Heart left ventricle (tissue), 16 donors: ENCODE measurements at regions not wholly inside any gene's neighbourhood (a gene's known extent, or its start where the extent isn't known, plus 50 kb on each side); places are given as distances from the start of the nearest gene placed in this dataset.
A peak's percentile ranks its signal among the peaks of the same experiment; 100 is the strongest.

Experiments used
- ATAC-seq, 4 donors: fragments of 200-7000 bp; cut with Tn5 transposase; one replicate each; pipeline ENCODE4 v1.9.1; 2020 to 2022; ENCODE audit warnings: moderate library complexity in 4 of 4, mild to moderate bottlenecking in 3 of 4, moderate number of reproducible peaks in 1 of 4
- DNase-seq, 5 donors: peaks; one replicate each; pipeline ENCODE4 v3.0.0-alpha.2; 2020
- H3K27ac ChIP-seq, 12 donors: fragments of 200-600 bp; sonication (generic) in 4 of 12; one replicate each; pipeline versions ENCODE4 v1.5.0 to v1.8.0; 2016 to 2022; ENCODE audit warnings: mild to moderate bottlenecking in 2 of 12
- H3K27me3 ChIP-seq, 9 donors: fragments of 200-600 bp; sonication (generic) in 2 of 9; one replicate each; pipeline versions ENCODE4 v1.5.1 to v1.8.0; 2016 to 2022; ENCODE audit warnings: mild to moderate bottlenecking in 3 of 9
- H3K36me3 ChIP-seq, 9 donors: fragments of 200-600 bp; sonication (generic) in 2 of 9; one replicate each; pipeline versions ENCODE4 v1.5.0 to v1.8.0; 2018 to 2022; ENCODE audit warnings: mild to moderate bottlenecking in 2 of 9
- H3K4me1 ChIP-seq, 12 donors: fragments of 200-600 bp; sonication (generic) in 4 of 12; one replicate each; pipeline versions ENCODE4 v1.5.0 to v1.8.0; 2016 to 2022; ENCODE audit warnings: mild to moderate bottlenecking in 3 of 12
- H3K4me3 ChIP-seq, 12 donors: fragments of 200-600 bp; sonication (generic) in 4 of 12; one replicate each; pipeline versions ENCODE4 v1.5.0 to v1.8.0; 2017 to 2022; ENCODE audit warnings: mild to moderate bottlenecking in 9 of 12, moderate library complexity in 4 of 12
- H3K9me3 ChIP-seq, 12 donors: fragments of 200-600 bp; sonication (generic) in 4 of 12; one replicate each; pipeline versions ENCODE4 v1.5.0 to v1.8.0; 2016 to 2022; ENCODE audit warnings: mild to moderate bottlenecking in 1 of 12
- POLR2A ChIP-seq, 2 donors: fragments of 450-650 bp; IDR thresholded peaks; one replicate each; pipeline ENCODE4 v1.6.1; 2017; ENCODE audit warnings: antibody characterized with exemption in 2 of 2, mild to moderate bottlenecking in 2 of 2, moderate library complexity in 2 of 2
- WGBS, 4 donors: extraction: QIAGEN DNeasy Blood & Tissue Kit in 2 of 4; methylation state at CpG; one replicate each; pipeline versions ENCODE4 v1.1.5 to v1.1.7; 2013 to 2018; 5-methylcytosine and 5-hydroxymethylcytosine counted together
- intact Hi-C, 10 donors: fragments of 100-400 bp; cut with DNase I; formaldehyde crosslinking; loops; one replicate each; pipeline versions ENCODE4 v1.11.1 to v1.14.2; 2022
- TF ChIP-seq, protein P1 (sequence below), 12 donors: fragments of 200-600 bp; sonication (generic) in 4 of 12; IDR thresholded peaks; one replicate each; pipeline versions ENCODE4 v1.5.0 to v1.8.0; 2018 to 2022; ENCODE audit warnings: antibody characterized with exemption in 12 of 12, mild to moderate bottlenecking in 5 of 12
- donor health status: ischemic (EF 13 %, LVEDD 7.1; RV severe dilation, severe dysfunction).
- donor health status: healthy with polysubstance abuse.
- donor health status: DM: no; HTN: yes; CAD: no.
- donor health status: DM: no; HTN: no; CAD: no.
- donor health status: ischemic (EF 25% LVEDD 6.9; RV normal size, moderate dysfunction).
- donor health status: ischemic (EF 25% LVEDD 5.7; RV mildly dilated, moderate dysfunction).
- donor health status: healthy.
- donor health status: DM: yes; HTN: yes; CAD: no.
- donor health status: ischemic (EF 35%, LVEDD 5.7; RV mildly dilated, moderate dysfunction).
- donor health status: nonischemic (EF 11% LVEDD 7.7; RV severe dilation, severe dysfunction).
- donor health status: DM: yes; HTN: yes; CAD: no.
- donor health status: PGD.
- donor health status: ischemic (EF 29% LVEDD 5.4; RV normal size, mild dysfunction).
- donor health status: nonischemic (EF 23%, LVEDD 6.1; RV moderate dilation, normal function).

GRCh38 chr13:74674720-74675119 is 540.5 kb upstream of the KLF12 start:
- no peak overlapping the region for H3K27ac ChIP-seq
- no peak for ATAC-seq
- no peak overlapping the region for H3K4me3 ChIP-seq
- no peak for TF ChIP-seq POLR2A (IDR thresholded peaks at IDR 0.05)
- TF ChIP-seq, protein P1, sequence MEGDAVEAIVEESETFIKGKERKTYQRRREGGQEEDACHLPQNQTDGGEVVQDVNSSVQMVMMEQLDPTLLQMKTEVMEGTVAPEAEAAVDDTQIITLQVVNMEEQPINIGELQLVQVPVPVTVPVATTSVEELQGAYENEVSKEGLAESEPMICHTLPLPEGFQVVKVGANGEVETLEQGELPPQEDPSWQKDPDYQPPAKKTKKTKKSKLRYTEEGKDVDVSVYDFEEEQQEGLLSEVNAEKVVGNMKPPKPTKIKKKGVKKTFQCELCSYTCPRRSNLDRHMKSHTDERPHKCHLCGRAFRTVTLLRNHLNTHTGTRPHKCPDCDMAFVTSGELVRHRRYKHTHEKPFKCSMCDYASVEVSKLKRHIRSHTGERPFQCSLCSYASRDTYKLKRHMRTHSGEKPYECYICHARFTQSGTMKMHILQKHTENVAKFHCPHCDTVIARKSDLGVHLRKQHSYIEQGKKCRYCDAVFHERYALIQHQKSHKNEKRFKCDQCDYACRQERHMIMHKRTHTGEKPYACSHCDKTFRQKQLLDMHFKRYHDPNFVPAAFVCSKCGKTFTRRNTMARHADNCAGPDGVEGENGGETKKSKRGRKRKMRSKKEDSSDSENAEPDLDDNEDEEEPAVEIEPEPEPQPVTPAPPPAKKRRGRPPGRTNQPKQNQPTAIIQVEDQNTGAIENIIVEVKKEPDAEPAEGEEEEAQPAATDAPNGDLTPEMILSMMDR (IDR thresholded peaks at IDR 0.05), result no peak
- no peaks in the 10 kb centered on the region for H3K36me3 ChIP-seq
- intact Hi-C loops, result no loop called here
- 91 to 97% (median 94%) methylated on average over 1 of the region's 1 CpG for WGBS, 4 donors
- no peaks in the 10 kb centered on the region for H3K27me3 ChIP-seq
- no peak for DNase-seq
- no peaks in the 10 kb centered on the region for H3K9me3 ChIP-seq
- no peaks in the 10 kb centered on the region for H3K4me1 ChIP-seq

- intact Hi-C loops, result no loop called here
- ATAC-seq (no peak), DNase-seq (no peak)
- H3K9me3 ChIP-seq, result no peaks in the 10 kb centered on the region
- no peaks in the 10 kb centered on the region for H3K4me1 ChIP-seq
- no peak for TF ChIP-seq POLR2A (IDR thresholded peaks at IDR 0.05)
- TF ChIP-seq, protein P1 (IDR thresholded peaks at IDR 0.05), result no peak
- no peak overlapping the region for H3K4me3 ChIP-seq
- H3K27ac ChIP-seq, result no peak overlapping the region
- H3K27me3 ChIP-seq, result no peaks in the 10 kb centered on the region
- H3K36me3 ChIP-seq, result no peaks in the 10 kb centered on the region
These were observed 534.9 kb upstream of the KLF12 start for GRCh38 chr13:74669149-74669548.

- Histone ChIP-seq H3K27me3 (no peaks in the 10 kb centered on the region), H3K27ac (no peak overlapping the region), H3K9me3 (no peaks in the 10 kb centered on the region), H3K4me1 (no peaks in the 10 kb centered on the region), H3K4me3 (no peak overlapping the region), H3K36me3 (no peaks in the 10 kb centered on the region)
- WGBS, 4 donors, result 54 to 73% (median 67%) methylated on average over 3 of the region's 3 CpGs
- DNase-seq (no peak), ATAC-seq (no peak)
- intact Hi-C loops, result no loop called here
- TF ChIP-seq, protein P1 (IDR thresholded peaks at IDR 0.05), result no peak
- TF ChIP-seq POLR2A (IDR thresholded peaks at IDR 0.05), result no peak
These were observed 533.5 kb upstream of the KLF12 start for GRCh38 chr13:74667656-74668203.

GRCh38 chr13:74662905-74663304 is 528.7 kb upstream of the KLF12 start:
- DNase-seq, result peak in 2 of 5 donors; percentile 12 to 29
- H3K27ac ChIP-seq, result no peak overlapping the region
- H3K4me3 ChIP-seq, result no peak overlapping the region
- no peaks in the 10 kb centered on the region for H3K27me3 ChIP-seq
- peaks cover 0 to 7% (median 0%) of the 10 kb centered on the region in 12 donors for H3K9me3 ChIP-seq
- H3K36me3 ChIP-seq, result no peaks in the 10 kb centered on the region
- H3K4me1 ChIP-seq, result no peaks in the 10 kb centered on the region
- 69 to 80% (median 76%) methylated on average over 2 of the region's 2 CpGs for WGBS, 4 donors
- intact Hi-C loops, result no loop called here
- no peak for TF ChIP-seq POLR2A (IDR thresholded peaks at IDR 0.05)
- TF ChIP-seq, protein P1 (IDR thresholded peaks at IDR 0.05), result no peak
- ATAC-seq, result no peak
